ENCODE measurements at regions not wholly inside any gene's neighbourhood (a gene's known extent, or its start where the extent isn't known, plus 50 kb on each side); places are given as distances from the start of the nearest gene placed in this dataset.

GRCh38 chr5:148716716-148717115 is 62.4 kb upstream of the HTR4 start:
- H3K79me2 ChIP-seq (ENCODE audit: low read depth) = no peaks in the 10 kb centered on the region

DNA sequence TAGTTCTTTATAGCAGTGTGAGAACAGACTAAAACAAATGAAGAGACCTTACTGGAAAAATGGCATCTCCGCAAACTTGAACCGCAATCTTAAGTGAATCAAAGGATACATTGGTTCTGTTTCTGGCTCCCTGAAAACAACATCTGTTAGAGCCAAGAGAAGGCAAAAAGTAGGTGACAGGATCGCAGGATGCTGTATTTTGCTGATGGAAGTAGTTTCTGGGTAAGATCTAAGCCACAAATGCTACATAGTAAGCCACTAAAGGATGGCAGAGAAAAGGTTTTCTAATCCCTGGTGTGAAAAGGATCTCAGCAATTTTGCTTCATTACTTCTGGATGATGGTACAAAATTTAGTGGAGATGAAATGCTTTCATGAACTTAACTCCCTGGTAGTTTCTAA is 63.3 kb upstream of the HTR4 start:
- Histone ChIP-seq H3K9me3 (ENCODE audit: low read depth) (no peaks in the 10 kb centered on the region), H3F3A (ENCODE audit: low read depth) (no peaks in the 10 kb centered on the region), H3K4me2 (no peak overlapping the region), H3K27me3 (no peaks in the 10 kb centered on the region), H3K27ac (no peak overlapping the region), H2AFZ (replicated peaks) (no peak overlapping the region), H3K79me2 (ENCODE audit: low read depth) (no peaks in the 10 kb centered on the region), H3K36me3 (no peaks in the 10 kb centered on the region), H3K4me1 (no peaks in the 10 kb centered on the region), H4K20me1 (ENCODE audit: low read depth) (no peaks in the 10 kb centered on the region), H3K4me3 (no peak overlapping the region), H3K9ac (no peak overlapping the region)
- Mint-ChIP-seq H3K27ac (no peak overlapping the region), H3K27me3 (ENCODE audit: insufficient read depth, low read depth) (no peaks in the 10 kb centered on the region), H3K4me1 (peaks cover 12% of the 10 kb centered on the region), H3K4me3 (no peak overlapping the region), H3K36me3 (no peaks in the 10 kb centered on the region), H3K9me3 (no peaks in the 10 kb centered on the region)
- TF ChIP-seq EZH2phosphoT487 (IDR thresholded peaks at IDR 0.05) = no peak
- no peak for TF ChIP-seq EZH2 (IDR thresholded peaks at IDR 0.05)
- TF ChIP-seq, protein P1, sequence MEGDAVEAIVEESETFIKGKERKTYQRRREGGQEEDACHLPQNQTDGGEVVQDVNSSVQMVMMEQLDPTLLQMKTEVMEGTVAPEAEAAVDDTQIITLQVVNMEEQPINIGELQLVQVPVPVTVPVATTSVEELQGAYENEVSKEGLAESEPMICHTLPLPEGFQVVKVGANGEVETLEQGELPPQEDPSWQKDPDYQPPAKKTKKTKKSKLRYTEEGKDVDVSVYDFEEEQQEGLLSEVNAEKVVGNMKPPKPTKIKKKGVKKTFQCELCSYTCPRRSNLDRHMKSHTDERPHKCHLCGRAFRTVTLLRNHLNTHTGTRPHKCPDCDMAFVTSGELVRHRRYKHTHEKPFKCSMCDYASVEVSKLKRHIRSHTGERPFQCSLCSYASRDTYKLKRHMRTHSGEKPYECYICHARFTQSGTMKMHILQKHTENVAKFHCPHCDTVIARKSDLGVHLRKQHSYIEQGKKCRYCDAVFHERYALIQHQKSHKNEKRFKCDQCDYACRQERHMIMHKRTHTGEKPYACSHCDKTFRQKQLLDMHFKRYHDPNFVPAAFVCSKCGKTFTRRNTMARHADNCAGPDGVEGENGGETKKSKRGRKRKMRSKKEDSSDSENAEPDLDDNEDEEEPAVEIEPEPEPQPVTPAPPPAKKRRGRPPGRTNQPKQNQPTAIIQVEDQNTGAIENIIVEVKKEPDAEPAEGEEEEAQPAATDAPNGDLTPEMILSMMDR (IDR thresholded peaks at IDR 0.05) = no peak
- DNase-seq (ENCODE audit: low spot score) = no peak

More at GRCh38 chr5:148716716-148717115, 62.4 kb upstream of the HTR4 start:
- Histone ChIP-seq H3K27ac (no peak overlapping the region), H3K9ac (no peak overlapping the region), H3K4me3 (no peak overlapping the region), H3K4me1 (no peaks in the 10 kb centered on the region), H2AFZ (replicated peaks) (no peak overlapping the region), H3F3A (ENCODE audit: low read depth) (no peaks in the 10 kb centered on the region), H3K27me3 (no peaks in the 10 kb centered on the region), H4K20me1 (ENCODE audit: low read depth) (no peaks in the 10 kb centered on the region), H3K36me3 (no peaks in the 10 kb centered on the region), H3K9me3 (ENCODE audit: low read depth) (no peaks in the 10 kb centered on the region), H3K4me2 (no peak overlapping the region)
- H3K4me3 Mint-ChIP-seq = no peak overlapping the region
- DNase-seq (ENCODE audit: low spot score) = no peak
- H3K36me3 Mint-ChIP-seq = no peaks in the 10 kb centered on the region
- H3K27ac Mint-ChIP-seq = no peak overlapping the region
- no peak for TF ChIP-seq EZH2 (IDR thresholded peaks at IDR 0.05)
- H3K27me3 Mint-ChIP-seq (ENCODE audit: insufficient read depth, low read depth) = no peaks in the 10 kb centered on the region
- peaks cover 12% of the 10 kb centered on the region for H3K4me1 Mint-ChIP-seq
- H3K9me3 Mint-ChIP-seq = no peaks in the 10 kb centered on the region

GRCh38 chr5:148719605-148720004 is 65.3 kb upstream of the HTR4 start:
- H3K9me3 ChIP-seq (ENCODE audit: low read depth) = no peaks in the 10 kb centered on the region
- Mint-ChIP-seq H3K9me3 (no peaks in the 10 kb centered on the region), H3K4me3 (no peak overlapping the region), H3K36me3 (no peaks in the 10 kb centered on the region), H3K4me1 (peaks cover 12% of the 10 kb centered on the region), H3K27ac (no peak overlapping the region), H3K27me3 (ENCODE audit: insufficient read depth, low read depth) (no peaks in the 10 kb centered on the region)
- H3K36me3 ChIP-seq = no peaks in the 10 kb centered on the region
- no peak overlapping the region for H3K4me3 ChIP-seq
- H3F3A ChIP-seq (ENCODE audit: low read depth) = no peaks in the 10 kb centered on the region
- H3K79me2 ChIP-seq (ENCODE audit: low read depth) = no peaks in the 10 kb centered on the region
- H3K4me1 ChIP-seq = no peaks in the 10 kb centered on the region
- no peaks in the 10 kb centered on the region for H3K27me3 ChIP-seq
- no peak overlapping the region for H3K9ac ChIP-seq
- no peak overlapping the region for H2AFZ ChIP-seq (replicated peaks)
- TF ChIP-seq EZH2phosphoT487 (IDR thresholded peaks at IDR 0.05) (no peak), EZH2 (IDR thresholded peaks at IDR 0.05) (no peak)
- TF ChIP-seq, protein P1 (IDR thresholded peaks at IDR 0.05) = no peak
- no peak overlapping the region for H3K4me2 ChIP-seq
- no peaks in the 10 kb centered on the region for H4K20me1 ChIP-seq (ENCODE audit: low read depth)
- no peak for DNase-seq (ENCODE audit: low spot score)
- H3K27ac ChIP-seq = no peak overlapping the region

DNA sequence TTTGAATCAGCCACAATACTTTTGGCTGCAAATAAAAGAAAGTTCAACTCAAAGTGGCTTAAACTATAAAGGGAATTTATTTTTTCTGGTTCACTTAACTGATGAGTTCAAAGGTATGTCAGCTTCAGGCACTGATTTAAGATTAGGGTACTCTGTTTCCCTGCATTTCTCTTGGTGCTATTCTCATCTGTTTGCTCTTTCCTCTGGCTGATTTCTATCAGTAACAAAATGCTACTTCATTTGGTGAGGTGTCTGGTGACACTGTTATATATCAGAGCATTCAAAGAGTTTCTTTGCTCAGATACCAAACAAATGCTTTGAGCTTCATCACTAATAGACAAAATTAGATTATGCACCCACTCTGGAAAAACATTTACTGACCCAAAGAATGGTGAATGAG is 65.9 kb upstream of the HTR4 start:
- H3K27ac Mint-ChIP-seq = no peak overlapping the region
- Histone ChIP-seq H3K4me1 (no peaks in the 10 kb centered on the region), H3K27ac (no peak overlapping the region), H3K4me2 (no peak overlapping the region), H3K4me3 (no peak overlapping the region), H4K20me1 (ENCODE audit: low read depth) (no peaks in the 10 kb centered on the region), H3K36me3 (no peaks in the 10 kb centered on the region), H3K9ac (no peak overlapping the region), H2AFZ (replicated peaks) (no peak overlapping the region), H3F3A (ENCODE audit: low read depth) (no peaks in the 10 kb centered on the region), H3K27me3 (no peaks in the 10 kb centered on the region), H3K79me2 (ENCODE audit: low read depth) (no peaks in the 10 kb centered on the region), H3K9me3 (ENCODE audit: low read depth) (no peaks in the 10 kb centered on the region)
- peaks cover 12% of the 10 kb centered on the region for H3K4me1 Mint-ChIP-seq
- TF ChIP-seq EZH2 (IDR thresholded peaks at IDR 0.05) (no peak), EZH2phosphoT487 (IDR thresholded peaks at IDR 0.05) (no peak)
- TF ChIP-seq, protein P1 (IDR thresholded peaks at IDR 0.05) = no peak
- no peaks in the 10 kb centered on the region for H3K9me3 Mint-ChIP-seq
- no peak for DNase-seq (ENCODE audit: low spot score)
- no peaks in the 10 kb centered on the region for H3K27me3 Mint-ChIP-seq (ENCODE audit: insufficient read depth, low read depth)
- no peaks in the 10 kb centered on the region for H3K36me3 Mint-ChIP-seq
- no peak overlapping the region for H3K4me3 Mint-ChIP-seq
